PC-9 (cell line): ENCODE measurements at regions not wholly inside any gene's neighbourhood (a gene's known extent, or its start where the extent isn't known, plus 50 kb on each side); places are given as distances from the start of the nearest gene placed in this dataset.

Experiments used
- BruUV-seq: library from RNA; stranded (reverse); fragments of 400-500 nt; replicated peaks from 2 replicates; lab custom pipeline; 2021; lab: Mats Ljungman, UMichigan
- CTCF ChIA-PET: fragments of 300-600 bp; sonication (Branson Sonifier 250); formaldehyde crosslinking; loops from one replicate; lab custom pipeline; 2022; ENCODE audit warnings: antibody characterized with exemption; lab: Charles Lee
- POLR2A ChIA-PET: fragments of 300-600 bp; sonication (Branson Sonifier 250); formaldehyde crosslinking; loops from one replicate; lab custom pipeline; 2022; ENCODE audit warnings: antibody characterized with exemption; ENCODE audit not compliant: unreplicated experiment; lab: Charles Lee
- DNase-seq, 2 experiments: peaks; one replicate each; pipeline versions ENCODE4 v3.0.0 to v3.0.0-alpha.2; 2015 to 2022; ENCODE audit warnings: mixed read lengths in 1 of 2
- H2AFZ ChIP-seq: fragments of 200-600 bp; sonication (generic); 2 replicates; pipeline ENCODE4 v1.8.1; 2017; ENCODE audit warnings: antibody characterized with exemption
- H3F3A ChIP-seq: fragments of 200-600 bp; sonication (generic); 2 replicates; pipeline ENCODE4 v1.8.1; 2017; ENCODE audit warnings: antibody characterized with exemption, mild to moderate bottlenecking, low read depth; ENCODE audit not compliant: insufficient read depth
- H3K27ac ChIP-seq: fragments of 200-600 bp; sonication (generic); 2 replicates; pipeline ENCODE4 v1.6.1; 2016; ENCODE audit warnings: mixed run types
- H3K27me3 ChIP-seq: fragments of 200-600 bp; sonication (generic); 2 replicates; pipeline ENCODE4 v1.6.1; 2016; ENCODE audit warnings: low read depth, mixed run types; ENCODE audit not compliant: insufficient read depth
- H3K36me3 ChIP-seq: fragments of 200-600 bp; sonication (generic); 2 replicates; pipeline ENCODE4 v1.6.1; 2016; ENCODE audit warnings: low read depth, mixed run types
- H3K4me1 ChIP-seq: fragments of 200-600 bp; sonication (generic); replicated peaks from 2 replicates; pipeline ENCODE4 v1.6.1; 2016; ENCODE audit warnings: mixed run types; ENCODE audit not compliant: insufficient read depth
- H3K4me2 ChIP-seq: fragments of 200-600 bp; sonication (generic); 2 replicates; pipeline ENCODE4 v1.6.1; 2017; ENCODE audit warnings: mixed run types
- H3K4me3 ChIP-seq: fragments of 200-600 bp; sonication (generic); 2 replicates; pipeline ENCODE4 v1.6.1; 2016; ENCODE audit warnings: mixed run types
- H3K79me2 ChIP-seq: fragments of 200-600 bp; sonication (generic); 2 replicates; pipeline ENCODE4 v1.6.1; 2017; ENCODE audit warnings: low read depth, mixed run types
- H3K9me2 ChIP-seq: fragments of 200-600 bp; sonication (generic); 2 replicates; pipeline ENCODE4 v1.8.1; 2017; ENCODE audit warnings: mild to moderate bottlenecking; ENCODE audit not compliant: insufficient read depth
- H3K9me3 ChIP-seq: fragments of 200-600 bp; sonication (generic); 2 replicates; pipeline ENCODE4 v1.8.1; 2016; ENCODE audit warnings: low read depth; ENCODE audit not compliant: insufficient read depth
- H4K20me1 ChIP-seq: fragments of 200-600 bp; sonication (generic); 2 replicates; pipeline ENCODE4 v1.8.1; 2017; ENCODE audit not compliant: insufficient read depth
- EZH2 ChIP-seq: fragments of 200-600 bp; sonication (generic); IDR thresholded peaks from 2 replicates; pipeline ENCODE4 v1.8.0; 2017; ENCODE audit warnings: antibody characterized with exemption, low read depth
- intact Hi-C: fragments of 100-400 bp; cut with micrococcal nuclease; formaldehyde crosslinking; loops from one replicate; pipeline ENCODE4 v1.10.0; 2022; ENCODE audit not compliant: unreplicated experiment
- TF ChIP-seq, protein P1 (sequence below): fragments of 200-600 bp; sonication (generic); conservative IDR thresholded peaks from 2 replicates; pipeline ENCODE4 v1.6.1; 2017; ENCODE audit warnings: mixed run types, antibody characterized with exemption, mild to moderate bottlenecking, moderate library complexity

DNA sequence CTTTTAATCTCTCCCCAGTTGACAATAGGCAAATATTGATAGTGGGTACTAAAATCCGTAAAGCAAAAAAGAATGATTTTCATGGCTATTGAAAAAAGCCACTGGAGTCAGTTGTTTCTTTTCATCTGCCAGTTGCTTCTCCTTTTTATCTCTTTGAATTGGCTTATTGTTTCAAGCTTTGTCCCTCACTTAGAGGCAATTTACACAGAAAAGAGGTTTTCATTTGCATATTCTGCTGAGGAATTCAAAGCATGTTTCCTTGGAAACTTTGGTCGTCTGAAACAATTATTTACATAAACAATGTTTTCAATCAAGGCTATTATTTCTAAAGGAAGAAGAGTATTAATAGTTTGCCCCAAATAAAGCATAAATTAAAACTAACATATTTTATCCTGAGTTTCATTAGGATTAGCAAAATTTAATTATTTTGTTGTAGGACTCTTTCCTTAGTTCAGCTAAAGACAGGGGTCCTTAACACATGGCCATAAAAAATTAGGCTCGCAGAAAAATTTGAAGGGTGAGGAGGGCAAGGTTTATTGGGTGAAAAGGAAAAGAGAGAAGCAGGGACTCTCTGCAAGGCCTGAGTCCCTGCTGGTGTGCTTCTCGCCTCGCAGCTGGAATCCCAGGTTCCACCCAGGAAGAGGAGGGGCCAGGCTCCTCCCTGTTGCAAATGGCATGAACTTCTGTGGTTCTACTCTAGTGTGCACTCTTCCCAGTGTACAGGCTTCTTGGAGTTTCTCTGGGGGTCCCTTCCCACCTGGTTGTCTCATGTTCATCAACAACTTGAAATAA lies 138.8 kb upstream of the LAMA2 start:
- ChIA-PET CTCF (no interaction called here), POLR2A (no interaction called here)
- H3K4me1 ChIP-seq, result peaks cover 5% of the 10 kb centered on the region; the same call in 1 of the 2 replicates
- DNase-seq, result no peak
- H3K36me3 ChIP-seq, result no peaks in the 10 kb centered on the region
- TF ChIP-seq EZH2, result no peak
- TF ChIP-seq, protein P1, sequence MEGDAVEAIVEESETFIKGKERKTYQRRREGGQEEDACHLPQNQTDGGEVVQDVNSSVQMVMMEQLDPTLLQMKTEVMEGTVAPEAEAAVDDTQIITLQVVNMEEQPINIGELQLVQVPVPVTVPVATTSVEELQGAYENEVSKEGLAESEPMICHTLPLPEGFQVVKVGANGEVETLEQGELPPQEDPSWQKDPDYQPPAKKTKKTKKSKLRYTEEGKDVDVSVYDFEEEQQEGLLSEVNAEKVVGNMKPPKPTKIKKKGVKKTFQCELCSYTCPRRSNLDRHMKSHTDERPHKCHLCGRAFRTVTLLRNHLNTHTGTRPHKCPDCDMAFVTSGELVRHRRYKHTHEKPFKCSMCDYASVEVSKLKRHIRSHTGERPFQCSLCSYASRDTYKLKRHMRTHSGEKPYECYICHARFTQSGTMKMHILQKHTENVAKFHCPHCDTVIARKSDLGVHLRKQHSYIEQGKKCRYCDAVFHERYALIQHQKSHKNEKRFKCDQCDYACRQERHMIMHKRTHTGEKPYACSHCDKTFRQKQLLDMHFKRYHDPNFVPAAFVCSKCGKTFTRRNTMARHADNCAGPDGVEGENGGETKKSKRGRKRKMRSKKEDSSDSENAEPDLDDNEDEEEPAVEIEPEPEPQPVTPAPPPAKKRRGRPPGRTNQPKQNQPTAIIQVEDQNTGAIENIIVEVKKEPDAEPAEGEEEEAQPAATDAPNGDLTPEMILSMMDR, result no peak
- H3F3A ChIP-seq, result no peaks in the 10 kb centered on the region
- intact Hi-C loops, result no loop called here
- no peaks in the 10 kb centered on the region for H3K27me3 ChIP-seq
- H3K4me2 ChIP-seq, result no peak overlapping the region
- H4K20me1 ChIP-seq, result no peaks in the 10 kb centered on the region
- BruUV-seq, result no TSS peak
- no peak overlapping the region for H2AFZ ChIP-seq
- no peaks in the 10 kb centered on the region for H3K79me2 ChIP-seq
- H3K27ac ChIP-seq, result no peak overlapping the region
- no peaks in the 10 kb centered on the region for H3K9me2 ChIP-seq
- no peak overlapping the region for H3K4me3 ChIP-seq
- no peaks in the 10 kb centered on the region for H3K9me3 ChIP-seq

DNA sequence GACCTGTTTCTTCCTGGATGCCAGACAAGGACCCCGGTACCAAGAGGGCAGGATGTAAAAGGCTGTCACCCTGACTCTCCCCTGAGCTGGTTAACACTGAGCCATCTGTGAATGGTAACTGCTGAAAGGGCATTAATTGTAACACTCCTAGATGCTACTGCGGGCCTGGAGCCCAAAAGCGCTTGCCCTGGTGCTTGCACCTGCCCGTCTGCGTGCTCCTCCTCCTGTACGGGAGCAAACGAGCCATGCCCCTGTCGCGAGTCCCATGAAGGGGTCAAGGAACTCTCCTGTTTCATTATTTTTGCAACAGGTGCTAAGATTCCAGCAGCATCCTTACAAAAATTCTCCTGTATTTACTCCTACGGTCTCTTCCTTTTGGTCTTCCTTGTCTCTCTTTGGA lies 140.0 kb upstream of the LAMA2 start:
- BruUV-seq, result no TSS peak
- intact Hi-C loops, result no loop called here

DNA sequence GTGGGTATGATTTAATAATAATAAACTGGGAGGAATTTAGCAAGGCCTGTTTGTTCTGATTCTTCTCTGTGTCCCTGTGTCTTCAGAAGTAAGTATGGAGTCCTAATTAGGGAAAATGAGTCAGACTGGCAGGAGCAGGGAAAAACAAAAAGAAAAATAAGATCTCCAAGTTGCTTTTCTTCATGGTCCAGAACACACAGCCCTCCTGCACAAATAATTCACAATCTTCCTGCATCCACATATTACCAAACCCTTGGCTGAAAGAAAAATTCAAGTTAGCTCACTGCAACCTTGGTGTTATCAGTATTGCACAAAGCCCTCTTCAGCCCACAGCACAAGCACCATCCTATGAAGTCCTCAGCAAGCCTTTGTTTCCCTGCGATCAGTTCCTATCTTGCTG lies 142.0 kb upstream of the LAMA2 start:
- no TSS peak for BruUV-seq
- Histone ChIP-seq H3K4me2 (no peak overlapping the region), H2AFZ (no peak overlapping the region), H3K4me1 (peaks cover 20% of the 10 kb centered on the region; the same call in 1 of the 2 replicates), H3K9me3 (no peaks in the 10 kb centered on the region), H3K27ac (no peak overlapping the region), H3K79me2 (no peaks in the 10 kb centered on the region), H3F3A (no peaks in the 10 kb centered on the region), H3K36me3 (no peaks in the 10 kb centered on the region), H3K9me2 (no peaks in the 10 kb centered on the region), H4K20me1 (no peaks in the 10 kb centered on the region), H3K27me3 (no peaks in the 10 kb centered on the region), H3K4me3 (no peak overlapping the region)
- intact Hi-C loops, result no loop called here
- DNase-seq, result no peak
- TF ChIP-seq, protein P1, result no peak
- no peak for TF ChIP-seq EZH2
- ChIA-PET CTCF (interaction anchor here (0.6 kb wide), 1 partner anchor 509 kb away, joined by 4 read pairs; no protein-coding TSS in a partner anchor), POLR2A (no interaction called here)

More for the DNA sequence above, 140.0 kb upstream of the LAMA2 start:
- CTCF ChIA-PET, result no interaction called here
- DNase-seq, result no peak
- Histone ChIP-seq H3K9me3 (no peaks in the 10 kb centered on the region), H3K9me2 (no peaks in the 10 kb centered on the region), H3K4me1 (peaks cover 18% of the 10 kb centered on the region; the same call in 1 of the 2 replicates), H3F3A (no peaks in the 10 kb centered on the region), H2AFZ (no peak overlapping the region), H3K36me3 (no peaks in the 10 kb centered on the region), H3K4me3 (no peak overlapping the region), H3K79me2 (no peaks in the 10 kb centered on the region), H3K27me3 (no peaks in the 10 kb centered on the region), H3K27ac (no peak overlapping the region), H4K20me1 (no peaks in the 10 kb centered on the region), H3K4me2 (no peak overlapping the region)
- TF ChIP-seq, protein P1, result no peak
- no peak for TF ChIP-seq EZH2
- POLR2A ChIA-PET, result no interaction called here
